DND-41 (cell line): ENCODE measurements at regions not wholly inside any gene's neighbourhood (a gene's known extent, or its start where the extent isn't known, plus 50 kb on each side); places are given as distances from the start of the nearest gene placed in this dataset.
"Not testable (repeated sequence)": the region's sequence is repeated elsewhere in the genome, so short reads cannot be mapped to it uniquely, and the experiment has no call there.

Experiments
- ATAC-seq: fragments of 200-7000 bp; cut with Tn5 transposase; 3 replicates; pipeline ENCODE4 v1.9.1; 2021; ENCODE audit warnings: low read depth; ENCODE audit not compliant: insufficient read depth
- DNase-seq: peaks from one replicate; pipeline ENCODE4 v3.0.0-alpha.2; 2020
- H2AFZ ChIP-seq: 2 replicates; pipeline ENCODE4 v1.6.0; 2012; ENCODE audit warnings: low read depth, low read length
- H3K27ac ChIP-seq: 2 replicates; pipeline ENCODE4 v1.5.1; 2012; ENCODE audit warnings: low read length, inconsistent platforms
- H3K27me3 ChIP-seq: fragments of 200-600 bp; sonication (generic); 2 replicates; pipeline ENCODE4 v1.6.0; 2012; ENCODE audit warnings: low read length, mild to moderate bottlenecking, inconsistent platforms; ENCODE audit not compliant: insufficient read depth, poor library complexity
- H3K36me3 ChIP-seq: 2 replicates; pipeline ENCODE4 v1.5.1; 2012; ENCODE audit warnings: low read length, inconsistent platforms; ENCODE audit not compliant: insufficient read depth
- H3K4me1 ChIP-seq: 2 replicates; pipeline ENCODE4 v1.5.1; 2012; ENCODE audit warnings: mild to moderate bottlenecking, low read length; ENCODE audit not compliant: insufficient read depth
- H3K4me2 ChIP-seq: 2 replicates; pipeline ENCODE4 v1.6.0; 2012; ENCODE audit warnings: mild to moderate bottlenecking, moderate library complexity, low read length, inconsistent platforms; ENCODE audit not compliant: insufficient read depth
- H3K4me3 ChIP-seq, 2 experiments: fragments of 200-600 bp in 1 of 2; shearing (Covaris generic) in 1 of 2; 2 replicates each; pipeline ENCODE4 v1.5.1; 2012 to 2016; ENCODE audit warnings: inconsistent platforms in 2 of 2, low read length in 2 of 2, mild to moderate bottlenecking in 2 of 2, low read depth in 1 of 2, moderate library complexity in 1 of 2
- H3K79me2 ChIP-seq: 2 replicates; pipeline ENCODE4 v1.6.0; 2012; ENCODE audit warnings: low read length, inconsistent platforms; ENCODE audit not compliant: insufficient read depth
- H3K9ac ChIP-seq: 2 replicates; pipeline ENCODE4 v1.6.0; 2012; ENCODE audit warnings: low read depth, mild to moderate bottlenecking, inconsistent platforms, low read length, moderate library complexity
- H3K9me3 ChIP-seq: 2 replicates; pipeline ENCODE4 v1.5.1; 2012; ENCODE audit warnings: low read length, moderate library complexity, mild to moderate bottlenecking, inconsistent platforms; ENCODE audit not compliant: insufficient read depth, severe bottlenecking
- H4K20me1 ChIP-seq: 2 replicates; pipeline ENCODE4 v1.6.0; 2012; ENCODE audit warnings: low read length; ENCODE audit not compliant: insufficient read depth
- CTCF ChIP-seq: IDR thresholded peaks from 2 replicates; pipeline ENCODE4 v1.5.1; 2012; ENCODE audit warnings: borderline replicate concordance, low read length, moderate library complexity, mild to moderate bottlenecking; ENCODE audit not compliant: poor library complexity, severe bottlenecking; ENCODE audit errors: extremely low read depth
- EZH2 ChIP-seq: IDR thresholded peaks from 3 replicates; pipeline ENCODE4 v1.6.1; 2012; ENCODE audit warnings: borderline replicate concordance, low read depth, mild to moderate bottlenecking, moderate library complexity, low read length, inconsistent platforms; ENCODE audit not compliant: severe bottlenecking

GRCh38 chr13:54511366-54511765 lies 1482.8 kb downstream of the OLFM4 start:
- Histone ChIP-seq H3K79me2 (no peaks in the 10 kb centered on the region), H3K27ac (no peak overlapping the region), H3K9me3 (no peaks in the 10 kb centered on the region), H3K9ac (no peak overlapping the region), H4K20me1 (no peaks in the 10 kb centered on the region), H3K4me2 (no peak overlapping the region), H2AFZ (no peak overlapping the region), H3K27me3 (no peaks in the 10 kb centered on the region), H3K4me1 (no peaks in the 10 kb centered on the region), H3K36me3 (no peaks in the 10 kb centered on the region), H3K4me3 (no peak overlapping the region)
- TF ChIP-seq CTCF = no peak
- no peak for TF ChIP-seq EZH2
- no peak for ATAC-seq
- DNase-seq = no peak

GRCh38 chr13:54513254-54513653 lies 1484.6 kb downstream of the OLFM4 start:
- DNase-seq (no peak), ATAC-seq (no peak)
- H3K9me3 ChIP-seq = no peaks in the 10 kb centered on the region
- H3K9ac ChIP-seq = no peak overlapping the region
- H3K27me3 ChIP-seq = no peaks in the 10 kb centered on the region
- TF ChIP-seq CTCF (no peak), EZH2 (no peak)
- no peaks in the 10 kb centered on the region for H3K4me1 ChIP-seq
- no peak overlapping the region for H3K4me3 ChIP-seq
- H3K27ac ChIP-seq = no peak overlapping the region
- no peak overlapping the region for H2AFZ ChIP-seq
- no peak overlapping the region for H3K4me2 ChIP-seq
- H3K79me2 ChIP-seq = no peaks in the 10 kb centered on the region
- no peaks in the 10 kb centered on the region for H3K36me3 ChIP-seq
- no peaks in the 10 kb centered on the region for H4K20me1 ChIP-seq

- no peak overlapping the region for H3K27ac ChIP-seq
- no peak overlapping the region for H3K4me2 ChIP-seq
- no peak for ATAC-seq
- no peak overlapping the region for H3K9ac ChIP-seq
- no peaks in the 10 kb centered on the region for H3K9me3 ChIP-seq
- no peaks in the 10 kb centered on the region for H3K4me1 ChIP-seq
- no peaks in the 10 kb centered on the region for H3K79me2 ChIP-seq
- no peaks in the 10 kb centered on the region for H4K20me1 ChIP-seq
- no peak overlapping the region for H2AFZ ChIP-seq
- H3K4me3 ChIP-seq = no peak overlapping the region
- H3K27me3 ChIP-seq = no peaks in the 10 kb centered on the region
- TF ChIP-seq EZH2 = no peak
- no peak for TF ChIP-seq CTCF
- no peaks in the 10 kb centered on the region for H3K36me3 ChIP-seq
- DNase-seq = no peak
Measured at GRCh38 chr13:54536112-54536511, 1507.5 kb downstream of the OLFM4 start.

- no peaks in the 10 kb centered on the region for H3K9me3 ChIP-seq
- H3K27me3 ChIP-seq = no peaks in the 10 kb centered on the region
- no peaks in the 10 kb centered on the region for H4K20me1 ChIP-seq
- TF ChIP-seq EZH2 (no peak), CTCF (no peak)
- DNase-seq (no peak), ATAC-seq (no peak)
- H3K4me3 ChIP-seq = no peak overlapping the region
- H3K9ac ChIP-seq = no peak overlapping the region
- H3K4me2 ChIP-seq = no peak overlapping the region
- no peaks in the 10 kb centered on the region for H3K4me1 ChIP-seq
- H3K36me3 ChIP-seq = no peaks in the 10 kb centered on the region
- H3K27ac ChIP-seq = no peak overlapping the region
- no peak overlapping the region for H2AFZ ChIP-seq
- H3K79me2 ChIP-seq = no peaks in the 10 kb centered on the region
Measured at GRCh38 chr13:54563286-54563685, 1534.7 kb downstream of the OLFM4 start.

GRCh38 chr13:54572037-54572436 lies 1543.4 kb downstream of the OLFM4 start:
- not testable (repeated sequence) for H3K4me3 ChIP-seq

More at GRCh38 chr13:54572037-54572436, 1543.4 kb downstream of the OLFM4 start:
- H3K36me3 ChIP-seq, H4K20me1 ChIP-seq, H3K4me2 ChIP-seq, H2AFZ ChIP-seq, H3K9ac ChIP-seq, H3K4me1 ChIP-seq, DNase-seq, H3K27me3 ChIP-seq, ATAC-seq, H3K79me2 ChIP-seq, H3K27ac ChIP-seq, H3K9me3 ChIP-seq: not testable (repeated sequence)
